ENCODE measurements at regions not wholly inside any gene's neighbourhood (a gene's known extent, or its start where the extent isn't known, plus 50 kb on each side); places are given as distances from the start of the nearest gene placed in this dataset.

DNA sequence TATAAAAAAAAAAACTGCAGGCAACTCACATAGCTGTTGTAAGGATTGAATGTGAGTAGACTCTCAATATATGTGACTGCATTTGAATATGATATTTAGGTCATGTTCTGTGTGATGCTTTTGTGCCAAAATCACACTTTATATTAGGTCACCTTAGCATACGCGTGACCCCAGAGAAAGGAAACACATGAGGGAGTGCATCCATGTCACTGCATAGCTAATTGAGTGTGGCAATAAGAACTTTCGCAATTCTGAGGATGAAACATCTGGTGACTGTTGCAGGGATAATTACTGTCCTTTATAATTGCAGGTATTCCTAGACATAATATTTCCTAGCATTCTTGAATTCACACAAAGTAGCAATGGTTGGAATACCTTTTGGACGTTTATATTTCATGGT, 459.5 kb upstream of the KLF4 start:
- TF ChIP-seq POLR2A (IDR thresholded peaks at IDR 0.05; ENCODE audit: low read length): no peak
- no peak for TF ChIP-seq GATA1 (IDR thresholded peaks at IDR 0.05; ENCODE audit: low read depth, low read length)

Measured in erythroblast (primary cell).